ENCODE measurements at regions not wholly inside any gene's neighbourhood (a gene's known extent, or its start where the extent isn't known, plus 50 kb on each side); places are given as distances from the start of the nearest gene placed in this dataset.

GRCh38 chr5:29296548-29296947 is 1896.9 kb upstream of the CDH6 start:
- TF ChIP-seq CTCF (IDR thresholded peaks at IDR 0.05; ENCODE audit: low read depth, low read length, poor library complexity, severe bottlenecking) (no peak), EZH2phosphoT487 (IDR thresholded peaks at IDR 0.05; ENCODE audit: borderline replicate concordance, low read length) (no peak)
